ENCODE measurements at regions not wholly inside any gene's neighbourhood (a gene's known extent, or its start where the extent isn't known, plus 50 kb on each side); places are given as distances from the start of the nearest gene placed in this dataset.

GRCh38 chr3:8095724-8096123, 405.9 kb upstream of the LMCD1 start:
- CTCF ChIA-PET, result no interaction called here
- Histone ChIP-seq H3K9me1 (ENCODE audit: insufficient read depth, low read length) (no peaks in the 10 kb centered on the region), H3K27me3 (ENCODE audit: control insufficient read depth, insufficient read depth, low read length) (no peaks in the 10 kb centered on the region), H2BK15ac (ENCODE audit: low read depth, low read length) (no peak overlapping the region), H4K5ac (ENCODE audit: low read depth, low read length) (no peak overlapping the region), H3K4ac (ENCODE audit: low read depth, low read length) (no peak overlapping the region), H2AK5ac (ENCODE audit: low read depth, low read length) (no peak overlapping the region), H3K56ac (ENCODE audit: extremely low read depth, insufficient read depth, low read length) (no peak overlapping the region), H3K9ac (ENCODE audit: low read depth, low read length) (no peak overlapping the region), H3K4me2 (ENCODE audit: low read depth, low read length) (no peak overlapping the region), H4K91ac (ENCODE audit: insufficient read depth, low read depth, low read length) (no peak overlapping the region), H2BK5ac (ENCODE audit: low read depth, low read length, poor library complexity, severe bottlenecking) (no peak overlapping the region), H4K20me1 (ENCODE audit: insufficient read depth, low read length) (no peaks in the 10 kb centered on the region), H3K79me1 (ENCODE audit: low read depth in 1 of 2, low read length in 2 of 2) (no peaks in the 10 kb centered on the region), H3K4me3 (ENCODE audit: insufficient read depth, low read depth, low read length) (no peak overlapping the region), H3K18ac (ENCODE audit: low read depth, low read length) (no peak overlapping the region), H4K8ac (ENCODE audit: low read depth in 2 of 2, low read length in 2 of 2) (no peak overlapping the region), H3K4me1 (ENCODE audit: control insufficient read depth, insufficient read depth, low read length) (no peaks in the 10 kb centered on the region), H2BK120ac (ENCODE audit: low read depth, low read length) (no peak overlapping the region), H3K36me3 (ENCODE audit: control insufficient read depth, insufficient read depth, low read length) (no peaks in the 10 kb centered on the region), H3K23ac (ENCODE audit: low read depth, low read length) (no peak overlapping the region), H2AK9ac (replicated peaks; ENCODE audit: low read depth, low read length, poor library complexity) (no peak overlapping the region), H3K9me3 (ENCODE audit: control insufficient read depth, insufficient read depth, low read length) (peaks cover 7% of the 10 kb centered on the region), H3K14ac (replicated peaks; ENCODE audit: low read depth, low read length) (no peak overlapping the region), H3K27ac (ENCODE audit: insufficient read depth, low read length) (no peak overlapping the region), H2BK20ac (ENCODE audit: low read depth, low read length) (no peak overlapping the region), H2AFZ (replicated peaks; ENCODE audit: low read length, poor library complexity) (no peak overlapping the region)
- ATAC-seq (ENCODE audit: low read depth) (no peak), DNase-seq (no peak)
- dilution Hi-C loops (cut with HindIII; ENCODE audit: low sequenced_read_pairs, unreplicated experiment) (no loop called here), in situ Hi-C loops (cut with MboI; ENCODE audit: low sequenced_read_pairs) (no loop called here), intact Hi-C loops (cut with micrococcal nuclease) (no loop called here)
- POLR2A ChIA-PET (ENCODE audit: unreplicated experiment), result no interaction called here
- no TSS peak for BruUV-seq (replicated peaks)
- WGBS, 2 experiments (ENCODE audit: extremely low coverage in 2 of 2, insufficient read length in 1 of 2), result 44% methylated on average over 3 of the region's 5 CpGs; no CpG with 5 or more reads in 1 of the 2 experiments
- TF ChIP-seq, protein P1, sequence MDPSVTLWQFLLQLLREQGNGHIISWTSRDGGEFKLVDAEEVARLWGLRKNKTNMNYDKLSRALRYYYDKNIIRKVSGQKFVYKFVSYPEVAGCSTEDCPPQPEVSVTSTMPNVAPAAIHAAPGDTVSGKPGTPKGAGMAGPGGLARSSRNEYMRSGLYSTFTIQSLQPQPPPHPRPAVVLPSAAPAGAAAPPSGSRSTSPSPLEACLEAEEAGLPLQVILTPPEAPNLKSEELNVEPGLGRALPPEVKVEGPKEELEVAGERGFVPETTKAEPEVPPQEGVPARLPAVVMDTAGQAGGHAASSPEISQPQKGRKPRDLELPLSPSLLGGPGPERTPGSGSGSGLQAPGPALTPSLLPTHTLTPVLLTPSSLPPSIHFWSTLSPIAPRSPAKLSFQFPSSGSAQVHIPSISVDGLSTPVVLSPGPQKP (IDR thresholded peaks at IDR 0.05; ENCODE audit: borderline replicate concordance, low read depth, low read length), result no peak
- TF ChIP-seq CEBPB (IDR thresholded peaks at IDR 0.05; ENCODE audit: low read depth, low read length), result no peak

All from IMR-90 (cell line).